ENCODE measurements at regions not wholly inside any gene's neighbourhood (a gene's known extent, or its start where the extent isn't known, plus 50 kb on each side); places are given as distances from the start of the nearest gene placed in this dataset.

DNA sequence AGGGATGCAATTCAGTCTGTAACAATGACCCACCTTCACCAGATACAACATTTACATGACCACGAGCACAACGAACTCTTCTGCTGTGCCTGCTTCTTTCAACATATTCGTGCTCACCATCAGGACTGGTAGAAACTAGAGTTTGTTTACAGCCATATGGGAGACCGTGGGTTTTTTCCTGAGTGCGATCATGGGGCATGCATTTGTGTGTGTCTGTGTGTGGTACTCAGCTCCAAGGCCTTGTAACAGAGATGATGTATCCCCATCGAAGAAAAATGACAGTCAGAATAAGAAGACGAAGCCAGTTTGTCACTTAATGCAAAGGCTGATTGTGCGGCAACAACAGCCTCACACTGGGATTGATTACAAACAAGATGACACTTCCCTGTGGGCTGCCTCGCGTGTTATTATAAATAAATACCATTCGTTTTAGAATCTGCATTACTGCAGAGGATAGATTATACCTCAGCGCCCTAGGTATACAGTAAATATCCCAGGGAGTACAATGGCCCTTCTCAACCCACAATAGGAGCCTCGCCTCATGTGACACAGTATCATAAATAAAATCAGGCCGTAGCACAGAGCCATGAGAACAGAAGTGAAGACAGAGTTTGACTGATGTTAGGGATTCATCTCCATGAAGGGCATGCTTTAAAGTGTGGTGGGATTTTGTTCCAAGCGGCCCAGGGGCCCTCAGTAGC lies 97.3 kb upstream of the NOCT start:
- no peak for DNase-seq (ENCODE audit: low read depth, low spot score)
- Histone ChIP-seq H3K9ac (ENCODE audit: insufficient read length) (peak overlapping the region; percentile 6), H3K4me3 (peak overlapping the region; percentile 29; the same call in 1 of the 2 replicates), H3K36me3 (ENCODE audit: insufficient read depth, low read length) (no peaks in the 10 kb centered on the region), H3K9me3 (ENCODE audit: low read depth, low read length) (no peaks in the 10 kb centered on the region), H3K27ac (no peak overlapping the region)
- no peak for TF ChIP-seq EZH2 (IDR thresholded peaks at IDR 0.05)
- TF ChIP-seq FOXP2 (optimal IDR thresholded peaks at IDR 0.05; ENCODE audit: control extremely low read depth, extremely low read length, insufficient read depth): no peak
- TF ChIP-seq POLR2AphosphoS5 (IDR thresholded peaks at IDR 0.05; ENCODE audit: borderline replicate concordance, low read depth, low read length): no peak

DNA sequence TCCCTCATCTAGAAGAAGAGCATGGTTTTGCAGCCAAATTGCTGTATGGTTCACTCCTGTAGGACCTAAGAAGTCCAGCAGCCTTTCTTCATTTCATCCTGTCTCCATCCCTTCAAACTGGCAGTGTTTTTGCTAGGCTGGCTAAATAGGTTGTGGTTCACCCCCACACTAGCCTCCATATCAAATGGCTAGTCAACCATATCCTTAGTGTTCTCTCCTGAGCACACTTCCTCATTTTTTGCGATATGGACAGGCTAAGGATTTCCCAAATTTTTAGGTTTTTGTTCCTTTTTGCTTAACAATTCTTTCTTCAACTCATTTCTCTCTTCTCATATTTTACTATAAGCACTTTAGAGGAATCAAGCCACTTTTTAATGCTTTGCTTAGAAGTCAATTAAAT lies 98.8 kb upstream of the NOCT start:
- TF ChIP-seq FOXP2 (optimal IDR thresholded peaks at IDR 0.05; ENCODE audit: control extremely low read depth, extremely low read length, insufficient read depth) (no peak), POLR2AphosphoS5 (IDR thresholded peaks at IDR 0.05; ENCODE audit: borderline replicate concordance, low read depth, low read length) (no peak), EZH2 (IDR thresholded peaks at IDR 0.05) (no peak)
- Histone ChIP-seq H3K36me3 (ENCODE audit: insufficient read depth, low read length) (no peaks in the 10 kb centered on the region), H3K27ac (no peak overlapping the region), H3K4me3 (no peak overlapping the region), H3K9ac (ENCODE audit: insufficient read length) (no peak overlapping the region), H3K9me3 (ENCODE audit: low read depth, low read length) (no peaks in the 10 kb centered on the region)
- no peak for DNase-seq (ENCODE audit: low read depth, low spot score)

DNA sequence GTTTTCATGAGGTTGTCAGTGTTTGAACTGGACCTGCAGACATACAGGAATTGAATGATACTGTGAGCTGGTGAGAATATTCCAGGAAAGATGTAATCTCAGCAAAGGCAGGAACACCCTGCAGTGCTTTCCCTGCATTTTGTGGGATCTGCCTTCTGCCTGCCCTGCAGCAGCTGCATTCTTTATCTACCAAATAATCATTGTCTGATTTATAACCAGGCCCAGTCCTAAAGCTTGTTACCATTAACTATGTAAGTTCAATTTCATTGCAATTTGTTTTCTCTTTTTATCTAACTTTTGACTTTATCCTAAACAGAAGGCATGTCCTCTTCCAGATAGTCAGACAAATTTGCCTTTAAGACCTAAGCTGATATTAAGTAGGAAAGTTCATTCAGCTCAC lies 99.8 kb upstream of the NOCT start:
- no peak for DNase-seq (ENCODE audit: low read depth, low spot score)
- no peak overlapping the region for H3K9ac ChIP-seq (ENCODE audit: insufficient read length)
- no peaks in the 10 kb centered on the region for H3K9me3 ChIP-seq (ENCODE audit: low read depth, low read length)
- H3K36me3 ChIP-seq (ENCODE audit: insufficient read depth, low read length): no peaks in the 10 kb centered on the region
- peak overlapping the region; percentile 23; the same call in 1 of the 2 replicates for H3K27ac ChIP-seq
- TF ChIP-seq FOXP2 (optimal IDR thresholded peaks at IDR 0.05; ENCODE audit: control extremely low read depth, extremely low read length, insufficient read depth) (no peak), POLR2AphosphoS5 (IDR thresholded peaks at IDR 0.05; ENCODE audit: borderline replicate concordance, low read depth, low read length) (no peak), EZH2 (IDR thresholded peaks at IDR 0.05) (no peak)
- no peak overlapping the region for H3K4me3 ChIP-seq

DNA sequence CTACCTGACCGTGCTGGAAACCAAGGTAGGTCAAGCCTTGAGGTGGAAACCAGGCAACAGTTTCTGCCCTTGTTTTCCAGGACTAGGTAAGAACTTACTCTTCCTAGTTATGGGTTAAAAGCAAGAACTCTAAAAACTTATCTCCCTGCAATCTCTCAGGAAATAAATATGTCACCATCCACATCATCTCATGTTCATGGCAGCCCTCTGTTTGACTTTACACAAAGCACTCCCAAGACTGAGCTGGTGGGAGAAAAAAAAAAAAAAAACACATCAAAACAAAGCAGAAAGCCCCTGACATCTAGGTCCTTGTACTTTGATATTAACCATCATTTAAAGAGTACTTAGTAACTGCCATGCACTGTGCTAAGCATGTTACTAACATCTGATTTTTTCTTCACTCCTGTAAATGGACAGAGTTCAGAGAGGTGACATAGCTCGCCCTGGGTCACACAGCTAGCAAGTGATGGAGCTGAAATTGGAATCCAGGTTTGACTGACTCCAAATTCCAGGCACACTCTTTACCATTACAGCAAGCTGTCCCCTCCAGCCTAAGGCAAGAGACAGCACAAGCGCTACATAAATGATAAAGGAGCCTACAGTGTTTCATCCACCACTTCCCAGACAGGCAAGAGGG lies 102.8 kb upstream of the NOCT start:
- no peak for DNase-seq (ENCODE audit: low read depth, low spot score)
- TF ChIP-seq POLR2AphosphoS5 (IDR thresholded peaks at IDR 0.05; ENCODE audit: borderline replicate concordance, low read depth, low read length) (no peak), EZH2 (IDR thresholded peaks at IDR 0.05) (no peak), FOXP2 (optimal IDR thresholded peaks at IDR 0.05; ENCODE audit: control extremely low read depth, extremely low read length, insufficient read depth) (no peak)
- H3K27ac ChIP-seq: no peak overlapping the region
- H3K9ac ChIP-seq (ENCODE audit: insufficient read length): no peak overlapping the region
- H3K9me3 ChIP-seq (ENCODE audit: low read depth, low read length): no peaks in the 10 kb centered on the region
- H3K4me3 ChIP-seq: no peak overlapping the region
- H3K36me3 ChIP-seq (ENCODE audit: insufficient read depth, low read length): no peaks in the 10 kb centered on the region

DNA sequence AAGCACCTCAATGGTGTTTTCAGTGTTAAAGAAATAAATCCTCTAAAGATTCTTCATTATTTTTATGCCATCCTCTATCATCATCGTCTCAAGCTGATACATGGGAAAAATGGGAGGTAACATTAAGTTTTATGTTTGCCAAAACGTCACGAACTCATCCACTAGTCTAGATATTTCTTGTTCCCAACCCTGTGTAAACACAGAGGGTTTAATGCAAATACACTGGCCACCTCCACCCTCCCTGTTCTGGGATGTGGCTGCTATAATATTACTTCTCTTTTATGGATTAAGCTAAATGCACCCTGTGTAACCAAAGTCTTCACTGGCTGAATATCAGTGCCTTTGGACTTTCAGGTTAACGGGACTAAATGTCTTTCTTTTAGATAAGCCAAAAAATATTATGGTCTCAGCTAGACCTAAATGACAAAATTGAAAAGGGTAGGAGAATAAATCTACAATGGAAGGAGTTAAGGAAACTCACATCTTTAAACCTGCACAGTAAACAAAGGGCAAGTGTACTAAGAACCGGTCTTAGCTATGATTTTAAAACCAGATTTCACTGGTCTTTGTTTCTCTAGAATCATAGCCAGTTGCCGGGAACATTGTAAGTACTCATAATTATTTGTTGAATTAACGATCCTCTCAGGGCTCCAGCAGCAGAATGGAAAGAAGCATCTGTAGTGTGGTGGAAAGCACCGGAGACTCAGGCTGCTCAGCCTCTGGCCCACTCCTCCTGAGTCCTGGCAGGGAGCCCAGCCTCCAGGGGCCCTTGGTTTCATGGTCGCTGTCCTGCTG lies 103.5 kb upstream of the NOCT start:
- Histone ChIP-seq H3K9ac (ENCODE audit: insufficient read length) (no peak overlapping the region), H3K27ac (no peak overlapping the region), H3K36me3 (ENCODE audit: insufficient read depth, low read length) (no peaks in the 10 kb centered on the region), H3K9me3 (ENCODE audit: low read depth, low read length) (no peaks in the 10 kb centered on the region), H3K4me3 (no peak overlapping the region)
- TF ChIP-seq EZH2 (IDR thresholded peaks at IDR 0.05) (no peak), POLR2AphosphoS5 (IDR thresholded peaks at IDR 0.05; ENCODE audit: borderline replicate concordance, low read depth, low read length) (no peak), FOXP2 (optimal IDR thresholded peaks at IDR 0.05; ENCODE audit: control extremely low read depth, extremely low read length, insufficient read depth) (no peak)
- DNase-seq (ENCODE audit: low read depth, low spot score): no peak

DNA sequence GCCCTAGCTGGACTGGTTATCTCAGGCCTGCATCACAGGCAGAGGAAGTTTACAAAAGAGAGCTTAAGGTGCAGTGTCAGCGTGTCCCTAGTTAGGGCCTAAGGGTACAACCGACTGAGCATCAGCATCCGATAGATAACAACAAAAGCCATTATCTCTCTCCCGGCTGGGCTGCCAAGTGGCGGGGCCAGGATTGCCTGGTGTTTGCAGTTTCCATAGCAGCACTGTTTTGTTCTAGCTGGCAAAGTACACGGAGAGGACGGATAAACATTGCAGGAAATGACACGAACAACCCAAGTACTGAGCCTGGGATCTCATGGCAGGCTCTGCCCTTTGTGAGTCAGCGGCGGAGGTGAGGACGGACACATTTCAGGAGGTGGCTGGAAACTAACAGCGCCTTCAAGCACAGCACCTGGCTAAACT lies 104.7 kb upstream of the NOCT start:
- H3K9me3 ChIP-seq (ENCODE audit: low read depth, low read length): no peaks in the 10 kb centered on the region
- no peak for DNase-seq (ENCODE audit: low read depth, low spot score)

DNA sequence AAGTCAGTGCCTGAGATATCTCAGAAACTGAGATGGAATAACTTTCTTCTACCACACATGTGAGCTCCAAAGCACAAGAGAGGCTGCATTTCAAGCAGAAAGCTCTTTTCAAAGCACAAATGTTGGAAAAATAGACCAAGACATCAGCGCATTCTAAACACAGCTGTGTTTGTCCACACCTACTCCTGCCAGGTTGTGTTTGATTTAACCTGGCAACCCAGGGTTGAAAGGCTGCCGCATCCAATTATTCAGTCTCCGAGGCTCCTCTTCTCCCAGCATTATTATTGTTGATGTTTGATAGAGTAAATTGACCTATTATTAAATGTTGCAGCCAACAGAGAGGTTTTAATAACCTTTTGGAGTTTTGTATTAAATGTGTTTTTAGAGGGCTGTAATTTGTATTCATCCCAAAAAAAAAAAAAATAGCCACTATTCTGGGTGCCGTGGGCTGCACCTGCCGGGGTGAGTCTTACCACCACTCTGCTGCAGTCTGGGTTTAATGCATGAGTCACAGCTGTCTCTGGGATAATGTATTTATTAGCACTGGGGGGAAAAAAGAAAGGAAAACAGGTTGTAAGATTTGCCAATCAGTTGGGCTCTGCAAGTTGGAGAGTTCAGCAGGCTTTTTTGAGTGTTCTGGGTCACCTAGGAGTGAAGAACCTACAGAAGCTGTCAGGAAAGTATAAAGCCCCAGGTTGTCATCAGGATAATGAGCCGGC lies 105.2 kb upstream of the NOCT start:
- Histone ChIP-seq H3K27ac (no peak overlapping the region), H3K36me3 (ENCODE audit: insufficient read depth, low read length) (no peaks in the 10 kb centered on the region), H3K9ac (ENCODE audit: insufficient read length) (no peak overlapping the region), H3K4me3 (no peak overlapping the region), H3K9me3 (ENCODE audit: low read depth, low read length) (no peaks in the 10 kb centered on the region)
- DNase-seq (ENCODE audit: low read depth, low spot score): no peak
- TF ChIP-seq POLR2AphosphoS5 (IDR thresholded peaks at IDR 0.05; ENCODE audit: borderline replicate concordance, low read depth, low read length) (no peak), FOXP2 (optimal IDR thresholded peaks at IDR 0.05; ENCODE audit: control extremely low read depth, extremely low read length, insufficient read depth) (no peak), EZH2 (IDR thresholded peaks at IDR 0.05) (no peak)

More for the DNA sequence above, 104.7 kb upstream of the NOCT start:
- no peak for TF ChIP-seq FOXP2 (optimal IDR thresholded peaks at IDR 0.05; ENCODE audit: control extremely low read depth, extremely low read length, insufficient read depth)
- no peak for TF ChIP-seq EZH2 (IDR thresholded peaks at IDR 0.05)
- no peak for TF ChIP-seq POLR2AphosphoS5 (IDR thresholded peaks at IDR 0.05; ENCODE audit: borderline replicate concordance, low read depth, low read length)
- no peak overlapping the region for H3K9ac ChIP-seq (ENCODE audit: insufficient read length)
- no peak overlapping the region for H3K27ac ChIP-seq
- H3K36me3 ChIP-seq (ENCODE audit: insufficient read depth, low read length): no peaks in the 10 kb centered on the region
- no peak overlapping the region for H3K4me3 ChIP-seq

DNA sequence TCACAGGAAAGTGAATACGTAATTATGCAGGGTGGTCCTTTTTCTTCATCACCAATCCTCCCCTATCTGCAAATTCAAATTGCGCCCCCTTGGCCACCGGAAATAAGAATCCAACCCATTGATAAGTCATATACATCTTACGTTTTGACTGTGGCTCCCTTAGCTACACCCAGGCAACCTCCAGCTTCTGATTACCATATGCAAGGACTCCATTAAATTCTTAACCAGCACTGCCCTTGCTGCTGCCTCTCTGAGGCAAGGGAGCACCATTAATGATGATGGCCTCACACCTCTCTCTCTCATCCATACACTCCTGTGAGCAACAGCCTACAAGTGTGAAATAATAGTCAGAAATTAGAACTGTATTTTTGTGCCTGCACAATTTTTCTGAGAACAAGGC lies 106.0 kb upstream of the NOCT start:
- Histone ChIP-seq H3K4me3 (no peak overlapping the region), H3K9me3 (ENCODE audit: low read depth, low read length) (no peaks in the 10 kb centered on the region), H3K27ac (no peak overlapping the region), H3K36me3 (ENCODE audit: insufficient read depth, low read length) (no peaks in the 10 kb centered on the region), H3K9ac (ENCODE audit: insufficient read length) (no peak overlapping the region)
- TF ChIP-seq EZH2 (IDR thresholded peaks at IDR 0.05) (no peak), FOXP2 (optimal IDR thresholded peaks at IDR 0.05; ENCODE audit: control extremely low read depth, extremely low read length, insufficient read depth) (no peak), POLR2AphosphoS5 (IDR thresholded peaks at IDR 0.05; ENCODE audit: borderline replicate concordance, low read depth, low read length) (no peak)
- no peak for DNase-seq (ENCODE audit: low read depth, low spot score)
